ENCODE measurements at regions not wholly inside any gene's neighbourhood (a gene's known extent, or its start where the extent isn't known, plus 50 kb on each side); places are given as distances from the start of the nearest gene placed in this dataset.

GRCh38 chr1:163450986-163451385 lies 129.2 kb downstream of the NUF2 start:
- Histone ChIP-seq H3K27me3 (replicated peaks) (no peaks in the 10 kb centered on the region), H3K27ac (no peak overlapping the region), H3K4me3 (ENCODE audit: low read depth, low read length) (no peak overlapping the region), H3K36me3 (replicated peaks) (no peaks in the 10 kb centered on the region)
- DNase-seq: no peak
- in situ Hi-C loops (cut with HindIII; ENCODE audit: low pct_ligation_motif_present, low sequenced_read_pairs): no loop called here
- no peak for TF ChIP-seq CTCF (IDR thresholded peaks at IDR 0.05; ENCODE audit: low read depth, low read length, missing control alignments)

GRCh38 chr1:163459539-163459938 lies 137.8 kb downstream of the NUF2 start:
- H3K4me3 ChIP-seq (ENCODE audit: low read depth, low read length): no peak overlapping the region
- no peaks in the 10 kb centered on the region for H3K36me3 ChIP-seq (replicated peaks)
- no peak overlapping the region for H3K27ac ChIP-seq
- H3K27me3 ChIP-seq (replicated peaks): no peaks in the 10 kb centered on the region
- TF ChIP-seq CTCF (IDR thresholded peaks at IDR 0.05; ENCODE audit: low read depth, low read length, missing control alignments): no peak
- DNase-seq: no peak
- in situ Hi-C loops (cut with HindIII; ENCODE audit: low pct_ligation_motif_present, low sequenced_read_pairs): no loop called here

- Histone ChIP-seq H3K36me3 (replicated peaks) (no peaks in the 10 kb centered on the region), H3K4me3 (ENCODE audit: low read depth, low read length) (no peak overlapping the region), H3K27ac (no peak overlapping the region), H3K27me3 (replicated peaks) (no peaks in the 10 kb centered on the region)
- TF ChIP-seq CTCF (IDR thresholded peaks at IDR 0.05; ENCODE audit: low read depth, low read length, missing control alignments): no peak
- in situ Hi-C loops (cut with HindIII; ENCODE audit: low pct_ligation_motif_present, low sequenced_read_pairs): no loop called here
- no peak for DNase-seq
These were observed 145.5 kb downstream of the NUF2 start for GRCh38 chr1:163467289-163467688.

- H3K36me3 ChIP-seq (replicated peaks): no peaks in the 10 kb centered on the region
- no peak overlapping the region for H3K27ac ChIP-seq
- in situ Hi-C loops (cut with HindIII; ENCODE audit: low pct_ligation_motif_present, low sequenced_read_pairs): no loop called here
- no peak overlapping the region for H3K4me3 ChIP-seq (ENCODE audit: low read depth, low read length)
- DNase-seq: no peak
- H3K27me3 ChIP-seq (replicated peaks): no peaks in the 10 kb centered on the region
- no peak for TF ChIP-seq CTCF (IDR thresholded peaks at IDR 0.05; ENCODE audit: low read depth, low read length, missing control alignments)
These were observed 150.3 kb downstream of the NUF2 start for GRCh38 chr1:163471779-163472650.

GRCh38 chr1:163472651-163473248 lies 151.0 kb downstream of the NUF2 start:
- TF ChIP-seq CTCF (IDR thresholded peaks at IDR 0.05; ENCODE audit: low read depth, low read length, missing control alignments): no peak
- H3K27ac ChIP-seq: no peak overlapping the region
- DNase-seq: no peak
- H3K27me3 ChIP-seq (replicated peaks): no peaks in the 10 kb centered on the region
- no peak overlapping the region for H3K4me3 ChIP-seq (ENCODE audit: low read depth, low read length)
- no peaks in the 10 kb centered on the region for H3K36me3 ChIP-seq (replicated peaks)
- in situ Hi-C loops (cut with HindIII; ENCODE audit: low pct_ligation_motif_present, low sequenced_read_pairs): no loop called here
